Trophoblast cell (in vitro differentiated cells and primary cell): ENCODE measurements at regions not wholly inside any gene's neighbourhood (a gene's known extent, or its start where the extent isn't known, plus 50 kb on each side); places are given as distances from the start of the nearest gene placed in this dataset.

Experiments
- DNase-seq, 2 donors: peaks; one replicate each; pipeline ENCODE4 v3.0.0-alpha.2; 2016
- H2AFZ ChIP-seq: 2 replicates; pipeline ENCODE4 v1.6.1; 2013; ENCODE audit warnings: low read length, moderate library complexity, mild to moderate bottlenecking; ENCODE audit not compliant: insufficient read depth, poor library complexity
- H2AK5ac ChIP-seq: 2 replicates; pipeline ENCODE4 v1.6.1; 2013; ENCODE audit warnings: mild to moderate bottlenecking, low read length
- H2BK120ac ChIP-seq: 2 replicates; pipeline ENCODE4 v1.6.1; 2013; ENCODE audit warnings: low read length, mild to moderate bottlenecking, moderate library complexity; ENCODE audit not compliant: insufficient read depth, poor library complexity
- H2BK12ac ChIP-seq: 2 replicates; pipeline ENCODE4 v1.6.1; 2013; ENCODE audit warnings: mild to moderate bottlenecking, low read length, moderate library complexity
- H2BK5ac ChIP-seq: 2 replicates; pipeline ENCODE4 v1.6.1; 2013; ENCODE audit warnings: low read length, low read depth, moderate library complexity, mild to moderate bottlenecking; ENCODE audit not compliant: poor library complexity
- H3K14ac ChIP-seq: 2 replicates; pipeline ENCODE4 v1.6.1; 2013; ENCODE audit warnings: mild to moderate bottlenecking, low read length
- H3K18ac ChIP-seq: 2 replicates; pipeline ENCODE4 v1.6.1; 2013; ENCODE audit warnings: mild to moderate bottlenecking, low read length
- H3K23ac ChIP-seq: 2 replicates; pipeline ENCODE4 v1.6.1; 2013; ENCODE audit warnings: low read length
- H3K27ac ChIP-seq: 2 replicates; pipeline ENCODE4 v1.5.1; 2013; ENCODE audit warnings: low read depth, mild to moderate bottlenecking, inconsistent platforms, low read length, moderate library complexity
- H3K27me3 ChIP-seq: 2 replicates; pipeline ENCODE4 v1.6.1; 2013; ENCODE audit warnings: inconsistent platforms, mild to moderate bottlenecking, low read length, moderate library complexity; ENCODE audit not compliant: insufficient read depth
- H3K36me3 ChIP-seq, 2 experiments: 1 replicate in 1 of 2; 2 replicates in 1 of 2; pipeline ENCODE4 v1.6.1; 2013; ENCODE audit warnings: low read length in 2 of 2, mild to moderate bottlenecking in 2 of 2, moderate library complexity in 1 of 2; ENCODE audit not compliant: insufficient read depth in 2 of 2, control insufficient read depth in 1 of 2
- H3K4ac ChIP-seq: 2 replicates; pipeline ENCODE4 v1.6.1; 2013; ENCODE audit warnings: low read depth, mild to moderate bottlenecking, low read length, moderate library complexity
- H3K4me1 ChIP-seq, 2 experiments: 1 replicate in 1 of 2; 2 replicates in 1 of 2; pipeline ENCODE4 v1.6.1; 2013; ENCODE audit warnings: low read length in 2 of 2, mild to moderate bottlenecking in 2 of 2, moderate library complexity in 1 of 2; ENCODE audit not compliant: insufficient read depth in 2 of 2, control insufficient read depth in 1 of 2
- H3K4me2 ChIP-seq: 2 replicates; pipeline ENCODE4 v1.6.1; 2013; ENCODE audit warnings: inconsistent platforms, mild to moderate bottlenecking, low read length, moderate library complexity
- H3K4me3 ChIP-seq: 2 replicates; pipeline ENCODE4 v1.5.1; 2013; ENCODE audit warnings: mild to moderate bottlenecking, low read depth, low read length, inconsistent platforms
- H3K79me1 ChIP-seq: one replicate; pipeline ENCODE4 v1.6.1; 2013; ENCODE audit warnings: low read length
- H3K79me2 ChIP-seq: 2 replicates; pipeline ENCODE4 v1.6.1; 2013; ENCODE audit warnings: low read length, mild to moderate bottlenecking; ENCODE audit not compliant: control insufficient read depth, insufficient read depth, poor library complexity
- H3K9ac ChIP-seq: 2 replicates; pipeline ENCODE4 v1.6.1; 2013; ENCODE audit warnings: mild to moderate bottlenecking, low read length
- H3K9me3 ChIP-seq: 2 replicates; pipeline ENCODE4 v1.6.1; 2013; ENCODE audit warnings: low read depth, mild to moderate bottlenecking, control low read depth, inconsistent platforms, low read length; ENCODE audit not compliant: insufficient read depth
- H4K12ac ChIP-seq: 2 replicates; pipeline ENCODE4 v1.6.1; 2013; ENCODE audit warnings: low read depth, mild to moderate bottlenecking, low read length, moderate library complexity
- H4K8ac ChIP-seq: 2 replicates; pipeline ENCODE4 v1.6.1; 2013; ENCODE audit warnings: low read depth, mild to moderate bottlenecking, low read length, moderate library complexity
- H4K91ac ChIP-seq: one replicate; pipeline ENCODE4 v1.6.1; 2013; ENCODE audit warnings: low read depth, mild to moderate bottlenecking, low read length, moderate library complexity
- WGBS: extraction: QIAGEN DNeasy Blood & Tissue Kit; methylation state at CpG from one replicate; pipeline ENCODE4 v1.1.7; 2013; ENCODE audit warnings: missing lambda C conversion rate; ENCODE audit not compliant: insufficient read length, insufficient coverage; ENCODE audit errors: extremely low coverage; 5-methylcytosine and 5-hydroxymethylcytosine counted together

GRCh38 chr9:11676821-11677220 is 1016.4 kb upstream of the TYRP1 start:
- no CpG with 5 or more reads among the region's 2 CpGs for WGBS
- no peak overlapping the region for H3K4me3 ChIP-seq
- no peak overlapping the region for H2AK5ac ChIP-seq
- no peaks in the 10 kb centered on the region for H3K4me1 ChIP-seq
- no peaks in the 10 kb centered on the region for H3K79me1 ChIP-seq
- H3K79me2 ChIP-seq = no peaks in the 10 kb centered on the region
- no peak overlapping the region for H2BK12ac ChIP-seq
- no peak overlapping the region for H4K12ac ChIP-seq
- H3K23ac ChIP-seq = no peak overlapping the region
- H3K36me3 ChIP-seq = no peaks in the 10 kb centered on the region
- H3K27ac ChIP-seq = no peak overlapping the region
- no peak overlapping the region for H3K14ac ChIP-seq
- H3K27me3 ChIP-seq = no peaks in the 10 kb centered on the region
- H2BK5ac ChIP-seq = no peak overlapping the region
- no peak overlapping the region for H2BK120ac ChIP-seq
- H3K4me2 ChIP-seq = no peak overlapping the region
- H3K4ac ChIP-seq = no peak overlapping the region
- no peak for DNase-seq
- no peak overlapping the region for H2AFZ ChIP-seq
- no peak overlapping the region for H3K18ac ChIP-seq
- no peak overlapping the region for H3K9ac ChIP-seq
- H4K91ac ChIP-seq = no peak overlapping the region
- H4K8ac ChIP-seq = no peak overlapping the region
- no peaks in the 10 kb centered on the region for H3K9me3 ChIP-seq

GRCh38 chr9:11686733-11687132 is 1006.5 kb upstream of the TYRP1 start:
- H3K14ac ChIP-seq = no peak overlapping the region
- H3K4me1 ChIP-seq = no peaks in the 10 kb centered on the region
- no peak overlapping the region for H3K4me3 ChIP-seq
- no peaks in the 10 kb centered on the region for H3K79me2 ChIP-seq
- H3K9ac ChIP-seq = no peak overlapping the region
- H4K91ac ChIP-seq = no peak overlapping the region
- H3K36me3 ChIP-seq = no peaks in the 10 kb centered on the region
- H2BK5ac ChIP-seq = no peak overlapping the region
- no peak overlapping the region for H2AFZ ChIP-seq
- no peaks in the 10 kb centered on the region for H3K27me3 ChIP-seq
- no peak overlapping the region for H2BK12ac ChIP-seq
- H3K18ac ChIP-seq = no peak overlapping the region
- H4K12ac ChIP-seq = no peak overlapping the region
- DNase-seq = no peak
- no peak overlapping the region for H3K4ac ChIP-seq
- no peak overlapping the region for H4K8ac ChIP-seq
- no peak overlapping the region for H2BK120ac ChIP-seq
- no peak overlapping the region for H3K23ac ChIP-seq
- H2AK5ac ChIP-seq = no peak overlapping the region
- no peaks in the 10 kb centered on the region for H3K79me1 ChIP-seq
- no peaks in the 10 kb centered on the region for H3K9me3 ChIP-seq
- no peak overlapping the region for H3K27ac ChIP-seq
- H3K4me2 ChIP-seq = no peak overlapping the region

- DNase-seq = no peak
- Histone ChIP-seq H2AK5ac (no peak overlapping the region), H3K4me3 (no peak overlapping the region), H3K79me2 (no peaks in the 10 kb centered on the region), H3K18ac (no peak overlapping the region), H2BK12ac (no peak overlapping the region), H2BK120ac (no peak overlapping the region), H3K9me3 (no peaks in the 10 kb centered on the region), H3K9ac (no peak overlapping the region), H4K91ac (no peak overlapping the region), H2BK5ac (no peak overlapping the region), H2AFZ (no peak overlapping the region), H3K36me3 (no peaks in the 10 kb centered on the region), H3K79me1 (no peaks in the 10 kb centered on the region), H3K4me2 (no peak overlapping the region), H3K23ac (no peak overlapping the region), H3K27ac (no peak overlapping the region), H3K4me1 (no peaks in the 10 kb centered on the region), H4K12ac (no peak overlapping the region), H4K8ac (no peak overlapping the region), H3K4ac (no peak overlapping the region), H3K14ac (no peak overlapping the region), H3K27me3 (no peaks in the 10 kb centered on the region)
These were observed 996.1 kb upstream of the TYRP1 start for GRCh38 chr9:11697126-11697525.

- Histone ChIP-seq H3K36me3 (no peaks in the 10 kb centered on the region), H2BK5ac (no peak overlapping the region), H2AK5ac (no peak overlapping the region), H3K79me1 (no peaks in the 10 kb centered on the region), H3K4me3 (no peak overlapping the region), H2BK12ac (no peak overlapping the region), H4K91ac (no peak overlapping the region), H3K27me3 (no peaks in the 10 kb centered on the region), H3K4ac (no peak overlapping the region), H3K9ac (no peak overlapping the region), H3K4me2 (no peak overlapping the region), H3K23ac (no peak overlapping the region), H3K14ac (no peak overlapping the region), H2BK120ac (no peak overlapping the region), H3K9me3 (no peaks in the 10 kb centered on the region), H4K8ac (no peak overlapping the region), H4K12ac (no peak overlapping the region), H3K27ac (no peak overlapping the region), H3K79me2 (no peaks in the 10 kb centered on the region), H2AFZ (no peak overlapping the region), H3K4me1 (no peaks in the 10 kb centered on the region), H3K18ac (no peak overlapping the region)
- no peak for DNase-seq
- no CpG with 5 or more reads among the region's 3 CpGs for WGBS
These were observed 991.5 kb upstream of the TYRP1 start for GRCh38 chr9:11701706-11702105.

GRCh38 chr9:11702548-11702947 is 990.6 kb upstream of the TYRP1 start:
- no peaks in the 10 kb centered on the region for H3K79me2 ChIP-seq
- DNase-seq = no peak
- no peak overlapping the region for H2AFZ ChIP-seq
- no CpG with 5 or more reads among the region's 2 CpGs for WGBS
- no peak overlapping the region for H3K4me3 ChIP-seq
- H2BK5ac ChIP-seq = no peak overlapping the region
- no peak overlapping the region for H3K4me2 ChIP-seq
- no peak overlapping the region for H2BK12ac ChIP-seq
- no peak overlapping the region for H3K4ac ChIP-seq
- no peaks in the 10 kb centered on the region for H3K4me1 ChIP-seq
- H3K9ac ChIP-seq = no peak overlapping the region
- H3K9me3 ChIP-seq = no peaks in the 10 kb centered on the region
- no peaks in the 10 kb centered on the region for H3K36me3 ChIP-seq
- no peaks in the 10 kb centered on the region for H3K79me1 ChIP-seq
- H2BK120ac ChIP-seq = no peak overlapping the region
- H4K12ac ChIP-seq = no peak overlapping the region
- H4K8ac ChIP-seq = no peak overlapping the region
- no peak overlapping the region for H2AK5ac ChIP-seq
- no peak overlapping the region for H3K27ac ChIP-seq
- H3K18ac ChIP-seq = no peak overlapping the region
- H3K23ac ChIP-seq = no peak overlapping the region
- no peaks in the 10 kb centered on the region for H3K27me3 ChIP-seq
- no peak overlapping the region for H4K91ac ChIP-seq
- H3K14ac ChIP-seq = no peak overlapping the region
